NCI-H187 treated with DMSO at 0.1 percent for 48 hours (cell line): ENCODE measurements at regions not wholly inside any gene's neighbourhood (a gene's known extent, or its start where the extent isn't known, plus 50 kb on each side); places are given as distances from the start of the nearest gene placed in this dataset.
"Not testable (repeated sequence)": the region's sequence is repeated elsewhere in the genome, so short reads cannot be mapped to it uniquely, and the experiment has no call there.

Source experiments
- DNase-seq: peaks from one replicate; lab custom pipeline; 2025; lab: John Stamatoyannopoulos, UW

DNA sequence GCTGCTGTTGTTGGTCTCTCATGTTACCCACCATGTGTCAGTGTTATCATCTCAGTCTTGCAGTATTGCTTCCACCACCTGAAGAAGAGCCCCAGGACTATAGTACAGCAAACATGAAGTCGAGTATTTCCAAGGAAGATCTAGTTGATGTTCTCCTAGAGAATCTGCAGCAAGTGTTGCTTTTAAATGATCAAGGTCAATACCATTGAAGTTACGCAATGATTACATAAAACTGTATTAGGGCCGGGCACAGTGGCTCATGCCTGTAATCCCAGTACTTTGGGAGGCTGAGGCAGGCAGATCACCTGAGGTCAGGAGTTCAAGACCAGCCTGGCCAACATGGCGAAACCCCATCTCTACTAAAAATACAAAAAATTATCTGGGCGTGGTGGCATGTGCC lies 173.9 kb downstream of the TJP1 start:
- not testable (repeated sequence) for DNase-seq

DNA sequence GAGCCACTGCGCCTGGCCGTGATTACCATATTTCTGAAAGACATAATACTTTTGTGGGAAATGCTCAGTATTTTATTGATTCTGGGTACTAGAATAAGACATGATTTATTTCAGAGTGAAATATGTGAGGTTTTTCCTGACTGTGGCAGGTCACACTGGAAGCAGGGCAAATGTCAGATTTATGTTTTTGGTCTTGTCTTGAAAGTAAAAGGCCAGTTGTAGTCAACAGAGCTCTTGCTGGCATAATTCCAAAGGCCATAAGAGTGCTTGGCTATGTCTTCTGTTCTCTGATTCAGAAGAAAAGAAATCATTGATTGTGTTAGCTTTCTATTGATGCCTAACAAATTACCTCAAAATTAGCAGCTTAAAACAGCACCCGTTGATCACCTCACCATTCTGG lies 176.4 kb downstream of the TJP1 start:
- DNase-seq, result no peak

DNA sequence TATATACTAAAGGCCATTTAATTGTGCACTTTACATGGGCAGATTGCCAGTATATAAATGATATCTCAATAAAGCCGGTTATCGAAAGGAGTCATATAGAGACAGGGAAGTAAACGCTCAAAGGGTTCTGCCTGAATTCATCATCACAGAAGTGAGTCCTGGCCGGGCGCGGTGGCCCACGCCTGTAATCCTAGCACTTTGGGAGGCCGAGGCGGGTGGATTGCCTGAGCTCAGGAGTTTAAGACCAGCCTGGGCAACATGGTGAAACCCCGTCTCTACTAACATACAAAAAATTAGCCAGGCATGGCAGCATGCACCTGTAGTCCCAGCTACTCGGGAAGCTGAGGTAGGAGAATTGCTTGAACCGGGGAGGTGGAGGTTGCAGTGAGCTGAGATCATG lies 177.9 kb downstream of the TJP1 start:
- not testable (repeated sequence) for DNase-seq

DNA sequence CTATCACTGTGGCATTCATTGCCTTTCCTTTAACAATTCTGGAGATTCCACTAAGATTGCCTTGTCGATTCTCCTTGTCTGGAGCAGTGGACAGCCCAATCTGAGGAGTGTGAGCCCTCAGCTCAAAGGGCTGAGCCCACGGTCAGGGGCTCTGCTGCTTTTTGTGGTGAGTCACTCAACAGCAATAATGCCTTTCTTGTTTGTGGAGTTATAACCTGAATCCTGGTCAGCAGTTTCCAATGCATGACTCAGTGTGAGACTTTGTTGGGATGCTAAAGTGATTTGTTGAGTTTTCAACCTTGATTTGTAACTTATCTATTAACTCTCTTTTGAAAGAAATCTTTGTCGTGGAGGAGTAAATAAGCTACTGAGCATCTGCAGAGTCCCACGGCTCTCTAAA lies 183.5 kb downstream of the TJP1 start:
- no peak for DNase-seq

DNA sequence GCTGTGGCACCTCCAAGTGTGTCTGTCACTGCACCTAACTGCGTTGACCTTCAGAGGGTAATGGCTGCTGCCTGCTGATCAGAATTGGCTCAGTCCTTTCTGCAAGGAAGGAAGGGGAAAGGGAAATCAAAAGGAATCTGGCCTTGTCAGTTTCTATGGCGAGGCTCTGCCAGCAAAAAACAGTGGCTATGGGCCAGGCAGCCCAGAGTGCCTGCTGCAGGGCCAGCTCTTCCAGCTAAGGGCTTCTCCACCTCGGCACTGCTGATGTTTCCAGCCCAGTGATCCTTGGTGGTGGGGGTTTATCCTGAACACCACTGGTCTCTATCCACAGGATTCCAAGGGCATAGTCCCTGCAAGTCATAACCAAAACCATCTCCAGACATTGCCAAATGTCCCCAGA lies 184.3 kb downstream of the TJP1 start:
- no peak for DNase-seq

DNA sequence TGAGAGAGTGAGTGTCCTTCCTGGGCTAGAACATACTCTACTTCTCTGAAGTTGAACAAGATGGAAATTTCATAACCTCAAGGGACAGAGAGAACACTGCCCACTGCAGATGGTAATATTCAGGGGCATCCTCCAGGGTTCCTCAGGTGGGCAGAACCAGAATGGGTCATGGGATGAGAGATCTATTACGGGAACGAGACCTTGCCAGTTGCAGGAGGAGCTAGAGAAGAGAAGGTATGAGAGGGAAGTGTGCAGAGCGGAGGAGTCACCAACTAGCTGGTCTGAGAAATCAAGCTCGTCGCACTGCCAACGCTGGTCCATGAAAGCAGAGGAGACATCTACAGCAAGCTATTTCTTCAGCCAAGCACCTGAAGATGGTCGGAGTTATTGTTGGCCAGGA lies 184.7 kb downstream of the TJP1 start:
- DNase-seq, result no peak

DNA sequence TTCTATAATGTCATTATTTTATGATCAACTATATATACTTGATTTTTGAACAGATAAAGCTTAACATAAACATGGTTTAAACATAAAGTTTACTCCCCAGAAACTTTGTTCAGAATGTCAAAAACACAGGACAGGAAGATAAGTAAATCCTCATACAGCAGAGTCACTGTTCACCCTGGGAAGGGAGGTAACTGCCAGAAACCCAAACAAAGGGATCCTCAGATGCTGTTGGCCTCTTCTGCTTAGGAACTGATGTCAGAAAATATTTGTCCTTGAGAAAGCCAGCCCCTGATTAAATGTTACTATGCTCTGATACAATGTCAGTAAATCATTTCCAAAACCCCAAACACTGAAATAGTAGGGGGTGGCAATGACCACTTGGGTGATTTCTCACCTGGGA lies 185.3 kb downstream of the TJP1 start:
- DNase-seq, result no peak

DNA sequence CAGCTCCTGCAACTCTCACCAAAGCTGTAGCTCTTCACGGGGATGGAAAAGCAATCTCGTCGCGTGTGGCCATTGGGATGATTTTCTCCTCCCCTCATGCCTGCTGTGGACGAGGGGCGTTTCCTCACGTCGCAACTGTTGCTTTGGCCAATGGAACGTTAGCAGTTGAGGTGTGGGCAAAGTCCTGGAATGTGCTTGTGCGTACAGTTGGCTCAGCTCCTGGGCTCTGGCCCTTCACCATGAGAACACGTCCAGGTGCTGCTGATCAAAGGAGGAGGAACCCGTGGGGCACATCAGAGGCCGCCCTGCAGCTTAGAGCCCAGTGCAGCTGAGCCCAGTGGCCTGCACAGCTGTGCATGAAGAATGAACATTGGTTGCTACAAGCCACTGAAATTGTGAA lies 186.1 kb downstream of the TJP1 start:
- DNase-seq, result no peak

DNA sequence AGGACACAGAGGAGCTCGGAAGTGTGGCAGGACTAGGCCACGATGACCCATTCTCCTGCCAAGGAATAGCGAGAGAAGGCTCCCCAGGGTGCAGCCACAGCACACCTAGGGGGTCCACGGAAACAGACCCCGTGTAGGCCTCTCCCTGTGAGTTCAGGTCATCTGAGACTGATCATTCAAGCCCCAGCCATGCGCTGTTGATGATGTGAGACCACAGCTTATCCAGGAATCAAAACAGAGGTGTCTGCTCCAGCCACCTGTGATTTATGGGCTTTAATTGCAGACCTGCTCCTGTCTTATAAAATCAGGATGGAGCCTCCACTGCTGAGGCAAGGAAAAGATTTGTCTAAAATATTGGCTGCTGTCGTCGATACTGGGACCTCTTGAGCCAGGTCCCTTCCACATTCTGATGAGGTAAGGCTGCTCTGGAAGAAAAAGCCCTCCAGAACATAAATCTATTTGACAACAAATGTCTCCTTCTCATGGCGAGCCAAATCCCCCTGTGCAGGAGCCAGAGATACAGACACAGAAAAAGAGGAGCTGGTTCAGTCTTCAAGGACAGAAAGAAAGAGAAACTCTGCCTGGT lies 186.7 kb downstream of the TJP1 start:
- DNase-seq, result no peak

DNA sequence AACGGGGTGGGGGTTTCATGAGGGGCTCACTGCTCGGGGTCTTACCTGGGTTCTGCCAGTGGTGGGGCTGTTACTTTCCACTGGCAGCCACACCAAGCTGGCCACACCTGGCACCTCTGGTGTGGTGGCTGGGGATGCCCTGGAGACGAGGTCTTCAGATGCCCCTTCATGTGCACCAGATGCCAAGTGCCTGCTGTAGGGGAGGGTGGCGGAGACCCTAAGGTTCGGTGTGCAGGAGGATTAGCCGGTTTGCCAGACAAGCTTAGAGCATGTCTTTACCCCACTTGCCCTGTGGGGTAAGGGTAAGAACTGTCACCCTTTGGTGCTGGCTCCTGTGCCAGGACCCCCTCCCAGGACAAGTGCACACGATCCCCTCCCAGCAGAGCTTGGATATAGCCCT lies 188.3 kb downstream of the TJP1 start:
- DNase-seq, result no peak

DNA sequence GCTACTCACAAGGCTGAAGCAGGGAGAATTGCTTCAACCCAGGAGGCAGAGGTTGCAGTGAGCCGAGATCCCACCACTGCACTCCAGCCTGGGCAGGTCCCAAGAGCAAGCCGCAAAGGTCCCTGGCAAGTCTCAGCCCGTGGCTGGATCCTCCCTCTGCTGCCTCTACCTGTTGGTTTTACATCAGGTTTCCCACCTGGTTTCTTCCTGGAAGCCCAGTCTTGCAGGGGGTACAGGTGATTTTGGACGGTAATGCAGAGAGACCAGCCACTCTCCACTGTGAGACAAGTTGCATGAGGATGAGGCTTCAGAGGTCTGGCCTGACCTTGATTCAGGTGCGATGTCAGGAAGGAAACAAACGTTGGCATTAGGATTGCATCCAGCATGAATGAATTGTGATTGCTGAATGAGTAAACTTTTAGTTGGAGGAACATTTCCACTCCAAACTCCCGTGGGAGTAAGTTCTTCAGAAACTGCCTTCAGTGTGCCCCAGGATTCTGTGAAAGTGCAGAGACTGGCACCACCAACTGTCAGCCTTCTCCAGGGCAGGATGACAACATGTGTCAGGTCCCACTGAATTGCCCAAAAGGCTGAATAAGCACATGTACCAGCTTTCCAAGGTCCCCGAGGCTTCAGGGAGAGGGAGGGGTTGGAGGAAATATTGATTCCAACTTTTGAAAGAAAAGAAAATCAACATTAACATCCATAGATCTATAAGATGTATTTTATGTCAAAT lies 189.4 kb downstream of the TJP1 start:
- DNase-seq, result no peak

DNA sequence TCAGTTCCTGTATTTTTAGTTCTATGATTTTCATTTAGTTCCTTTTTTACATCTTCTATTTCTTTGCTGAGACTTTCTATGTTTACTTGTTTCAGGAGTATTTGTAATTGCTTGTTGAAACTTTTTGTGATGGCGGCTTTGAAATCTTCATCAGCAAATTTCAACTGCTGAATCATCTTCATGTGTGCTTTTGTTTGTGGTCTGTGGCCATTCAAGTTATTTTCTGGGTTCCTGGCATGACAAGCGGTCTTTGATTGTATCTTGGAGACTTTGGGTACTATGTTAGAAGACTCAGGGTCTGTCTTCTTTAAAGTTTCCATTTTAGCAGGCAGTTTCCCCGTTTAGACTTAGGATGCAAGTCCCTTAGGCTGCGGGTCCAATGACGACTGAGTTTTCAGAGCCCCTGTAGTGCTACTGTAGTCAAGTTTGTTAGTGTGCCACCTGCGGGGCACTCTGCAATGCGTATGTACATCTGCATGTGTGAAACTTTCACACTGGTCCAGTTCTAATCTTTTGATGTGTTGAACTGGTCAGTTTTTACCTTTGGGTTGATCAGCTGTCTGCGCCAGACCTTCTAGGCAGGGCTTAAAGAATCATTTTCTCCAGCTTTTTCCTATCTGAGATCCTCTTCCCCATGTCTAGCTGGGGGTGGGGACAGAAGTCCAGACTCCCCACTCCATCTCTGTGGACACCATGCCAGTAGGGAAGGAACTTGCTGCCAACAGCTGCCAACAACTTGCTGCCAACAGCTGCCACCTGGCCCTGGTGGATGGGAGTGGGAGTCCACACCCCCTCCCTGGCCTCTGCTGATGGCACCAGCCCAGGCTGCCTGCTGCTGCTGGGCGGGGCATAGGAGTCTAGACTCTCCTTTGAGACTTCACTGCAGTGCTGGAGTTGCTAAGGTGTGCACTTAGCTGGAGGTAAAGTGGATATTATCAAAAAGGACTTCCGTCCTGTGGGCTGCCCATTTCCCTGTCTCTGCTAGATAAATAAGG lies 190.9 kb downstream of the TJP1 start:
- no peak for DNase-seq

DNA sequence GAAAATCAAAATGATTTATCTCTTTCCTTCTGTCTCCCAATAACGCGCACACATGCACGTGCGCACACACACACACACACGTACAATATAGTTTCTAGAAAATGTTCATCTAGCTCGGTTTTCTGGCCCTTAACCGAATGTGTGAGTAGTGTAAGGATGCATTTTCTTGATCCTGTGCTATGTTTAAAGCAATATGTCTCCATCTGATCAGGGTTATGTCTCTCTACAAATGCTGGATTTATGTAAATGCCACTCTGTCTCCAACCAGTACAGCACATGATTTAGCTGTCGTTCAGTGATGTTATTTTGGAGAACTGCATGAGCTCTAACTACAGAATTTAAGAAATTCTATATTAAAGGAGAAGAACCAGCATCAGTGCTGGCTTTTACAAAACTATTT lies 198.0 kb downstream of the TJP1 start:
- DNase-seq, result no peak

DNA sequence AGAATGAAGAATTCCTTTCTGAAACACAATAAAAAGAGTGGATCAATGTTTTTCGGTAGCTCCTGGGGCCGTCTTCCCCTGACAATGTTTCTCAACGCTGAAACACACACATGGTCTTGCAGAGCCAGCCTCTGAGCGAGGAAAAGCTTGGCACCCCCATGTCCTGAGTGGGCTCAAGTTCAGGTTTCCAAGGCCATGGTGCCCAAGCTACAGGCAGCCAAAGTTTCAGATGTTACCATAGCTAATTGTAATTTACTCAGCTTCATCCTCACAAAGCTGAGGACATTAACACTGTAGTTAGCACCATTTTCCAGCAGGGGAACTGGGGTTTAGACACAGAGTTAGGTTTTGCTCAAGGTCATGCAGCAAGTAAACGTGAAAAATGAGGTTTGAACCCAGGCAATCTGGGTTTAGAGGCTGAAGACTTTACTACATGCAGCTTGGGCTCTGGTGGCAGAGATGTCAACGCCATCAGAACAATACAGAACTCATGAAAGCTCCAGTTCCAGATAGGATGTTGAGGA lies 199.1 kb downstream of the TJP1 start:
- DNase-seq, result no peak

DNA sequence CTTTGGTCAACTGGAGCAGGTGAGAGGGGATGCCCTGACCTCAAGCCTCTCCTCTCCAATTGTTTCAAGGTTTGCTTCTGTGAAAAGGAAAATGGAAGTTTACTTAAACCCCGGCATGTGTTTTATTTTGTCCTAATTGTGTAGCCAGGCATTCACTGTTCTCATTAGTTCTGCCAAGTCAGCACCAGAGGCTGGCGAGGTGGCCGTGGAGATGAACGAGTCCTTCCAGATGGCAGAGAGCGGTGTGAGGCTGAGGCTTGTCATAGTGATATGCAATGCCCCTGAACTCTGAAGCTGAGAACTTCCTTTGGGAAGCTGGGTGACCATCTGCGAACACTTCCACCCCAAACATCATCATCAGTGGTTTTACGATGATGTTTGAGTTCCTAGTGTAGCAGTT lies 199.6 kb downstream of the TJP1 start:
- no peak for DNase-seq

DNA sequence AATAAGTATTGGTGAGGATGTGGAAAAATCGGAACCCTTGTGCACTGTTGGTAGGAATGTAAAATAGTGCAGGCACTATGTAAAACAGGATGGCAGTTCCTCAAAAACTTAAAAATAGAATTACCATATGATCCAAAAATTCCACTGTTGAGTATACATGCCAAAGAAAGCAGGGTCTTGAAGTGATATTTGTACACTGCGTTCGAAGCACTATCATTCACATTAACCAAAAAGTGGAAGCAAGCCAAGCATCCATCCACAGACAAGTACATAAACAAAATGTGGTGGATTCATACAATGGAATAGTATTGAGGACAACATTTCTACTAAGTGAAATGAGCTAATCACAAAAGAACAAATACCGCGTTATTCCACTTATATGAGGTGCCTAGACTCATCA lies 200.7 kb downstream of the TJP1 start:
- DNase-seq, result no peak

DNA sequence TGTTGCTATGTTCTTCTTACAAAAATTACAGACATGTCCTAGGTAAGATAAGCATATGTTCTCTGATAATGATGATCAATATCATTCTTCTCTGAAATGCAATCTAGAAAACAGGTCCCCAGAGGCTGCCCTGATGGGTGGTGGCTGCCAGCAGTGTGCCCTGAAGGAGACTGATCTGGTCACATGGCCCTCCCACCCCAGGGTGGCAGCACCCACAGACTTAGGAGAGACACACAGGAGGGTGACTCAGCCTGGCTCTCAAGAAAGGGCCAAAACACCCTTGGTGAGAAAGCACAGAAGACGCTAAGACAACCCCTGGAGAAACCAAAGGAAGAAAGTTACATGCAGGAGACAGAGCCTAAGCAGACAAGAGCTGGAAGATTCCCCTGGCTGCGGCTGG lies 203.7 kb downstream of the TJP1 start:
- DNase-seq, result no peak

DNA sequence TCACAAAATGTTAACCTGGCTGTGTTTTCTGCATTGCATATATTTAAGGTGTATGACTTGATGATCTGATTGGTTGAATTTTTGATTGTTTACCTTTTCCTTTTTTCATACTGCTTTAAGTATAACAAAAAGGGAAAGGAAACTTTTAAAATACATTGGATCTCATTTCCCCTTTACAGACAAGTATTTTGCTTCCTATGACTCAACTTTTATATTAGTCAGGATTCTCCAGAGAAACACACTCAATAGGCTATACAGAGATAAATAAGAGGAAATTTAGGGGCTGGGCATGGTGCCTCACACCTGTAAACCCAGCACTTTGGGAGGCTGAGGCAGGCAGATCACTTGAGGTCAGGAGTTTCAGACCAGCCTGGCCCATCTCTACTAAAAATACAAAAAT lies 205.8 kb downstream of the TJP1 start:
- DNase-seq, result no peak

DNA sequence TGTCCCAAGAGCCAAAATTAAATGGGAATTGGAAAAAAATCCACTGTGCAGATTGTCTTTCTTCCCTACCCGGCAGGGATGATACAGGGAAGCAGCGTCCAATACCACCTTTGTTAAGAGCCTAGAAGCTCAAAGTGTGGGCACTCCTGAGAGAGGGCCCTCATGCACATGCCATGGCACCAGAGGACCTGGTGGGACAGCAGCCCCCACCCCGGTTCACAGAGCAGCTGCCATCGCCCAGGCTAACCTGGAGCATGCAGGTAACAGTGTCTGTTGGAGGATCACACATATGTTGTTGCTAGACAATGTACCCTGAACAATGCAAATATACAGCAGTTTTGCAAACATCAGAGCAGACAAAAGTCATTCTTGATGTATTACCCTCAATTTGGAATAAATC lies 206.5 kb downstream of the TJP1 start:
- DNase-seq, result no peak

DNA sequence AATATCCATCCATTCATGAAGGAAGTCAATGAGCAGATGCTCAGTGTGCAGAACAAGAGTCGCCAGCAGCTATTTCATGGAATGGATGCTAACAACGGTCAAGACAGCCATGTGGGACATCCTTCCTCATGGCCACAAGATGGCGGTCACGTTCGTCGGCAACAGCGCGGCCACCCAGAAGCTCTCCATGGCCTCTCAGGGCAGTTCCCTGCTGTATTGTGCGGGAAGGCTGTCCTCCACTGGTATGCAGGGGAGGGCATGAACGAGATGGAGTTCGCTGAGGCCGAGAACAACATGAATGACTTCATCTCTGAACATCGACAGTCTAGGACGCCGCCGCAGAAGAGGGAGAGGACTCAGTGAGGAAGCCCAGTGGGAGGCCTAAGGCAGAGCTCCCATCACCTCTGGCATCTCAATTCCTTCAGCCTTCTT lies 208.3 kb downstream of the TJP1 start:
- no peak for DNase-seq

DNA sequence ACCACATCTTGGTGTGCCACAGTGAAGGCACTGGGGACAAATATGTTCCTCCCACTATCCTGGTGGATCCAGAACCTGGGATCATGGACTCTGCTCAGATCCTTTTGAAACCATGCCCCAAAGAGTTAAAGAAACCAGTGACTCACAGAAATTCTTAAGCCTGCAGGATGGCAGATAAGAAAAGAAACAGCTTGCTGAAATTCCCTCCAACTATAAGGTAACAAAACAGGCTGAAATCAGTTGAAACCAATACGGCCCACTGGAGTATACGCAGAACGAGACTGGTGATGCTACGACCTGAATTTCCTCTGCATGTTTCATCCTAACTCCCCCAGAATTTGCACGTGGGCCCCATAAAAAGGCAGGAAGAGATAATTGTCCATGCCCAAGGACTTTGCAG lies 209.6 kb downstream of the TJP1 start:
- no peak for DNase-seq

DNA sequence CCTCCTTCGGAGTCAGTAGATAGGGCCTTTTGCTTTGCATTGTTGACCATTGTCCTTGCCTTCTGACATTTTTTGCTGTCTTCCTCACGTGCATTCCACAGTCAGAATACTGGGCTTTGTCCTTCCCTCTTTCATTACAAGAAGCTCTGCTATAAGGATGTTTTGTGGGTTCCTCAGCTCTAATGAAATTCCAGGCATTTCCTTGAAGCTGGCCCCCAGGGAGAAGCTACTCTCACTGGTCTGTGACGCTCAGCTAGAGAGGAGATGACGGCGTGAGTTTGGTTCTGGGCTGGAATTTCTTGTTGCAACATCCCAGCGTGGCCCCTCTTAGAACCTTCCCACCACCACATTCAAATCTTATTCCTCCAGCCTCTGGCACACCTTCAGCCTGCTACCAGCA lies 210.2 kb downstream of the TJP1 start:
- no peak for DNase-seq

DNA sequence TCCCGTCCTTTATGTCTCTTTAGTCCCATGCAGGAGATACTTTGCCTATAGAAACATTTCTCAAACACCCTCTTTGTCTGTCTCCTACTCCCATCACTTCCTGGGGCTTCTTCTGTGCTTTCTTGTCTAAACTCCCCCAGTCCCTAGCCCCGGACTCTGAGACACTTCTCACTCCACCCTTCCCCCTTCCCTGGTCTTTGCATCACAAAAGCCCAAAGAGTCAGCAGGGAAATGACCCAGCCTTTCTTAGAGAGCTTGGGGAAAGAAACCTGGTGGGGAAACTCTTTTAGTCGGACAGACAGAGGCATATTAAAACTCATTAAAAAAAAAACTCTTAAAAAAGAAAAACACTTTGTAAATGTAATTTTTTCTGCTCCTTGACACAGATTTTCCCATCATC lies 211.2 kb downstream of the TJP1 start:
- DNase-seq, result no peak
